Lung (tissue), 11 donors: ENCODE measurements at regions not wholly inside any gene's neighbourhood (a gene's known extent, or its start where the extent isn't known, plus 50 kb on each side); places are given as distances from the start of the nearest gene placed in this dataset.

ENCODE experiments used
- ATAC-seq: fragments of 200-7000 bp; cut with Tn5 transposase; one replicate; pipeline ENCODE4 v1.9.1; 2020; ENCODE audit warnings: moderate number of reproducible peaks; ENCODE audit not compliant: insufficient read depth, low FRiP score
- DNase-seq, 3 donors: peaks; one replicate each; pipeline ENCODE4 v3.0.0-alpha.2; 2013 to 2017
- H3K27ac ChIP-seq, 2 donors: one replicate each; pipeline ENCODE4 v1.5.1; 2013; ENCODE audit warnings: mild to moderate bottlenecking in 2 of 2, moderate library complexity in 2 of 2, control low read depth in 1 of 2, inconsistent platforms in 1 of 2, low read depth in 1 of 2, low read length in 1 of 2
- H3K27me3 ChIP-seq, 3 donors: one replicate each; pipeline ENCODE4 v1.5.1; 2013; ENCODE audit warnings: low read length in 2 of 3; ENCODE audit not compliant: control insufficient read depth in 3 of 3, insufficient read depth in 3 of 3
- H3K36me3 ChIP-seq, 4 donors: one replicate each; pipeline ENCODE4 v1.5.1; 2013; ENCODE audit warnings: low read length in 4 of 4, mild to moderate bottlenecking in 1 of 4, moderate library complexity in 1 of 4; ENCODE audit not compliant: control insufficient read depth in 4 of 4, insufficient read depth in 4 of 4
- H3K4me1 ChIP-seq, 5 donors: one replicate each; pipeline ENCODE4 v1.5.1; 2013; ENCODE audit warnings: low read length in 5 of 5, mild to moderate bottlenecking in 2 of 5, moderate library complexity in 1 of 5; ENCODE audit not compliant: control insufficient read depth in 5 of 5, insufficient read depth in 5 of 5
- H3K4me3 ChIP-seq: one replicate; pipeline ENCODE4 v1.5.1; 2013; ENCODE audit warnings: mild to moderate bottlenecking, control low read depth, moderate library complexity
- H3K9ac ChIP-seq, 2 donors: one replicate each; pipeline ENCODE4 v1.5.1; 2013; ENCODE audit warnings: low read length in 2 of 2, control low read depth in 1 of 2; ENCODE audit not compliant: insufficient read depth in 1 of 2
- H3K9me3 ChIP-seq, 4 donors: one replicate each; pipeline ENCODE4 v1.5.1; 2013; ENCODE audit warnings: low read length in 3 of 4, mild to moderate bottlenecking in 1 of 4, moderate library complexity in 1 of 4; ENCODE audit not compliant: control insufficient read depth in 4 of 4, insufficient read depth in 3 of 4
- WGBS, 2 donors: extraction: QIAGEN DNeasy Blood & Tissue Kit; methylation state at CpG; one replicate each; pipeline ENCODE4 v1.1.7; 2013; 5-methylcytosine and 5-hydroxymethylcytosine counted together
- TF ChIP-seq, protein P1 (sequence below): IDR thresholded peaks from 2 replicates; pipeline ENCODE4 v1.5.1; 2012; ENCODE audit warnings: mild to moderate bottlenecking; ENCODE audit errors: control extremely low read depth, extremely low read depth
- donor health status: control.
- donor health status: control.
- donor health status: Bipolar disorder and iron deficiency.
- donor health status: healthy.
- donor health status: DM: yes; HTN: yes; CAD: no.

DNA sequence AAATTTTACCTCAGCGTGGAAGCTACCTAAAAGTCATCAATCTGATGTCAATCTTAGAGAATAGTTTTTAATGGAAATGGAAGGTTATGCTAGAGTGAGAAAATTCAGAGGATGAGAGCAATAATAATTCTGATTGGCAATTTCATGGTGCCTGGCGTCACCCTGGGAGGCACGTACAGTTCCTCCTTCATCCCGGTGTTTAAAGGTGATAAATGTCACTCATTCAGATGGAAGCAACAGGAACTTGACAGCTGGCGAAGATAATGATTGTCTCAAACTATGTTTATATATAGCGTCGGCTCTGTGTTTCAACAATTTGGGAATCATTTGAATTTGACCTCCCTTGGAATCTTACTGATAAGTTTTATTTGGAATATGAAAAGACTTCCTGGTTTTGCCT is 108.4 kb downstream of the MED10 start:
- Histone ChIP-seq H3K9me3 (peaks cover 0 to 9% (median 0%) of the 10 kb centered on the region in 4 donors), H3K4me3 (no peak overlapping the region), H3K36me3 (no peaks in the 10 kb centered on the region), H3K27ac (no peak overlapping the region), H3K4me1 (no peaks in the 10 kb centered on the region), H3K27me3 (no peaks in the 10 kb centered on the region), H3K9ac (no peak overlapping the region)
- TF ChIP-seq, protein P1, sequence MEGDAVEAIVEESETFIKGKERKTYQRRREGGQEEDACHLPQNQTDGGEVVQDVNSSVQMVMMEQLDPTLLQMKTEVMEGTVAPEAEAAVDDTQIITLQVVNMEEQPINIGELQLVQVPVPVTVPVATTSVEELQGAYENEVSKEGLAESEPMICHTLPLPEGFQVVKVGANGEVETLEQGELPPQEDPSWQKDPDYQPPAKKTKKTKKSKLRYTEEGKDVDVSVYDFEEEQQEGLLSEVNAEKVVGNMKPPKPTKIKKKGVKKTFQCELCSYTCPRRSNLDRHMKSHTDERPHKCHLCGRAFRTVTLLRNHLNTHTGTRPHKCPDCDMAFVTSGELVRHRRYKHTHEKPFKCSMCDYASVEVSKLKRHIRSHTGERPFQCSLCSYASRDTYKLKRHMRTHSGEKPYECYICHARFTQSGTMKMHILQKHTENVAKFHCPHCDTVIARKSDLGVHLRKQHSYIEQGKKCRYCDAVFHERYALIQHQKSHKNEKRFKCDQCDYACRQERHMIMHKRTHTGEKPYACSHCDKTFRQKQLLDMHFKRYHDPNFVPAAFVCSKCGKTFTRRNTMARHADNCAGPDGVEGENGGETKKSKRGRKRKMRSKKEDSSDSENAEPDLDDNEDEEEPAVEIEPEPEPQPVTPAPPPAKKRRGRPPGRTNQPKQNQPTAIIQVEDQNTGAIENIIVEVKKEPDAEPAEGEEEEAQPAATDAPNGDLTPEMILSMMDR: no peak
- DNase-seq: no peak
- ATAC-seq: no peak
- 73 to 76% methylated on average over 7 of the region's 7 CpGs for WGBS, 2 donors

DNA sequence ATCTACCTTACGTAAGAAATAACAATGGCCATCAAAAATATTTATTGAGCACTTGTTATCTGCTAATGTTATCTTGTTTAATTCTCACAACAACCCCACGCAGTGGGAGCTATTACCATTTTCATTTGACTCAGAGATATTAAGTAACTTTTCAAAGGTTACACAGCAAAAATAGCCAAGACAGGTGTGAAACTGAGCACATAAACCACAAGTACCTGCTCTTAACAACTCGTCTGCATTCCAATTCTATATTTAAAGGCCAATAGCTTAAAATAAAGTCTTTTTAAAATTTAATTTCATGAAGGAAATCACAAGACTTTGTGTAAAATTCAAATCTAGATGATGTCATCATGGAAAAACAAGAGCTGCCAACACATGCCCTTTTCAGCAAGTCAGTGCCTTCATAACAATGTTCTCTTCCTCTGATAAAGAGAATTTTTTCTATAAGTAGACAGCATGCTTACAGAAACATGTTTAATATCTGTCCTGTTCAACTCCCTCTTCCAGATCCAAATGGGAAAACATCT is 111.6 kb downstream of the MED10 start:
- TF ChIP-seq, protein P1: no peak
- H3K4me1 ChIP-seq: no peaks in the 10 kb centered on the region
- H3K27ac ChIP-seq: no peak overlapping the region
- no peaks in the 10 kb centered on the region for H3K36me3 ChIP-seq
- ATAC-seq: no peak
- no peak overlapping the region for H3K4me3 ChIP-seq
- WGBS, 2 donors: 61 to 76% methylated on average over 3 of the region's 3 CpGs
- DNase-seq: no peak
- no peaks in the 10 kb centered on the region for H3K27me3 ChIP-seq
- H3K9me3 ChIP-seq: peaks cover 0 to 5% (median 0%) of the 10 kb centered on the region in 4 donors
- H3K9ac ChIP-seq: no peak overlapping the region

DNA sequence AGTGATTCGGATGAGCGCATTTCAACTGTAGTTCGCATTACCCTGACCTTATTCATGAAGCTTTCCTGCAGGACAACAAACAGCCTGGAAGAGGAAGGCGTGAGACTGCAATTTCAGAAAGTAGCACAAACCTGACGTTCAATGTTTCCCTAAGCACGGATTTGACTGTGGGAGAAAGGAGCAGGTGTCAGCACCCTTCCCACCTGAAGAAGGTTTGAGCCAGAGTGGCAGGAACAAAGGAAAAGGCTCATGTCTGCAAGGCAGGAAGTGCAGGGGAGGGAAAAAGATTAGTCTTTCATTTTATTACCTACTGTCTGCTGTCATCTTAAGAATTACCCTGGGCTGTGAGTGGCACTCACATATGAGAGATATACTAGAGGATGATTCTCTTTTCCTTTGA is 114.0 kb downstream of the MED10 start:
- ATAC-seq: no peak
- H3K4me3 ChIP-seq: no peak overlapping the region
- H3K27me3 ChIP-seq: no peaks in the 10 kb centered on the region
- 76 to 84% methylated on average over 6 of the region's 6 CpGs for WGBS, 2 donors
- no peak for DNase-seq
- TF ChIP-seq, protein P1: no peak
- H3K4me1 ChIP-seq: no peaks in the 10 kb centered on the region
- H3K9ac ChIP-seq: no peak overlapping the region
- H3K9me3 ChIP-seq: peaks cover 0 to 5% (median 0%) of the 10 kb centered on the region in 4 donors
- no peaks in the 10 kb centered on the region for H3K36me3 ChIP-seq
- no peak overlapping the region for H3K27ac ChIP-seq
